AG10803 (cell line): ENCODE measurements at regions not wholly inside any gene's neighbourhood (a gene's known extent, or its start where the extent isn't known, plus 50 kb on each side); places are given as distances from the start of the nearest gene placed in this dataset.
A peak's percentile ranks its signal among the peaks of the same experiment; 100 is the strongest.
"Not testable (repeated sequence)": the region's sequence is repeated elsewhere in the genome, so short reads cannot be mapped to it uniquely, and the experiment has no call there.

ENCODE experiments used
- DNase-seq: peaks from one replicate; pipeline ENCODE4 v3.0.0; 2010; ENCODE audit warnings: low read depth
- H3K4me3 ChIP-seq: 2 replicates; pipeline ENCODE4 v1.5.1; 2011; ENCODE audit warnings: mild to moderate bottlenecking, low read length, control low read depth
- TF ChIP-seq, protein P1 (sequence below): conservative IDR thresholded peaks from 2 replicates; pipeline ENCODE4 v1.5.1; 2011; ENCODE audit warnings: mild to moderate bottlenecking, low read length, control low read depth, inconsistent platforms

- TF ChIP-seq, protein P1, sequence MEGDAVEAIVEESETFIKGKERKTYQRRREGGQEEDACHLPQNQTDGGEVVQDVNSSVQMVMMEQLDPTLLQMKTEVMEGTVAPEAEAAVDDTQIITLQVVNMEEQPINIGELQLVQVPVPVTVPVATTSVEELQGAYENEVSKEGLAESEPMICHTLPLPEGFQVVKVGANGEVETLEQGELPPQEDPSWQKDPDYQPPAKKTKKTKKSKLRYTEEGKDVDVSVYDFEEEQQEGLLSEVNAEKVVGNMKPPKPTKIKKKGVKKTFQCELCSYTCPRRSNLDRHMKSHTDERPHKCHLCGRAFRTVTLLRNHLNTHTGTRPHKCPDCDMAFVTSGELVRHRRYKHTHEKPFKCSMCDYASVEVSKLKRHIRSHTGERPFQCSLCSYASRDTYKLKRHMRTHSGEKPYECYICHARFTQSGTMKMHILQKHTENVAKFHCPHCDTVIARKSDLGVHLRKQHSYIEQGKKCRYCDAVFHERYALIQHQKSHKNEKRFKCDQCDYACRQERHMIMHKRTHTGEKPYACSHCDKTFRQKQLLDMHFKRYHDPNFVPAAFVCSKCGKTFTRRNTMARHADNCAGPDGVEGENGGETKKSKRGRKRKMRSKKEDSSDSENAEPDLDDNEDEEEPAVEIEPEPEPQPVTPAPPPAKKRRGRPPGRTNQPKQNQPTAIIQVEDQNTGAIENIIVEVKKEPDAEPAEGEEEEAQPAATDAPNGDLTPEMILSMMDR: no peak
- no peak overlapping the region for H3K4me3 ChIP-seq
- peak; percentile 30 for DNase-seq
These were observed 257.2 kb upstream of the RFC3 start for GRCh38 chr13:33560726-33561125.

- DNase-seq: no peak
- TF ChIP-seq, protein P1: no peak
- no peak overlapping the region for H3K4me3 ChIP-seq
These were observed 256.3 kb upstream of the RFC3 start for GRCh38 chr13:33561627-33562026.

GRCh38 chr13:33571618-33572017, 246.3 kb upstream of the RFC3 start:
- H3K4me3 ChIP-seq: no peak overlapping the region
- TF ChIP-seq, protein P1: no peak
- DNase-seq: no peak

DNA sequence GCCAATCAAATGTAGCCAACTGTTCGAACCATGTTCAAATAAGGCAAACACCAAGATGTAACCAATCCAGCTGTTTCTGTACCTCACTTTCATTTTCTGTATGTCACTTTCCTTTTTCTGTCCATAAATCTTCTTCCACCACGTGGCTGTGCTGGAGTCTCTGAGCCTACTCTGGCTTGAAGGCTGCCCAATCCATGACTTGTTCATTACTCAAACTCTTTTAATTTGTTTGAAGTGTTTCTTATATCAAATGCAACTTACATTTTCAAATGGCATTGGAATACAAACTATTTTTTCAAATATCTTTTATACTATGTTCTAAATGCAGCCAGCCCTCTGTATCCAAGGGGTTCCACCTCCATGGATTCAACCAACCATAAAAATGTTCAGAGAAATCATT, 245.6 kb upstream of the RFC3 start:
- not testable (repeated sequence) for DNase-seq

GRCh38 chr13:33575378-33575777, 242.6 kb upstream of the RFC3 start:
- no peak for DNase-seq
- TF ChIP-seq, protein P1: no peak
- H3K4me3 ChIP-seq: no peak overlapping the region

More for the DNA sequence above, 245.6 kb upstream of the RFC3 start:
- H3K4me3 ChIP-seq: not testable (repeated sequence)

DNA sequence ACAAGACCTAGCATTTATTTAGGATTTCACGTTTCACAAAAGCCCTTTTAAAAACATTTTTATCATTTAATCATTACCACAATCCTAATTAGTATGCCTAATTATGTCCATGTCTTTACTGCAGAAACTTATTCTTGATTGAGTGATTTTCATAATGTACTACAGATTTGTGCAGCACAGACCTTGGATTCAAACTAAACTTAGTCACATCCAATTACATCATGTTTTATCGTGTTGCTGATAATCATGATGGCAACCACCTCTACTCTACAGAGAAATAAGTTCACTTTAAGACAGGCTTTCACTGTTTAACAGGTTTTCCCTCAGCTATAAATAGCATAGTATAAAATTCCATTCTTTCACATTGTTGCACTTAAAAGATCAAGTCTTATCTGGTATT, 240.9 kb upstream of the RFC3 start:
- no peak for DNase-seq
- TF ChIP-seq, protein P1: no peak
- no peak overlapping the region for H3K4me3 ChIP-seq

DNA sequence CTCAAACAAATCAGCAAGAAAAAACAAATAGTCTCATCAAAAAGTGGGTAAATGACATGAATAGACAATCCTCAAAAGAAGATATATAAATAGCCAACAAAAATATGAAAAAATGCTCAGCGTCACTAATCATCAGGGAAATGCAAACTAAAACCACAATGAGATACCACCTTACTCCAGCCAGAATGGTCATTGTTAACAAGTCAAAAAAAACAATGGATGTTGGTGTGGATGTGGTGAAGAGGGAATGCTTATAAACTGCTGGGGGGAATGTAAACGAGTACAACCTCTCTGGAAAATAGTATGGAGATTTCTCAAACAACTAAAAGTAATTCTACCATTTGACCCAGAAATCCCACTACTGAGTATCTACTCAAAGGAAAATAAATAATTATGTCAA, 239.2 kb upstream of the RFC3 start:
- TF ChIP-seq, protein P1: no peak
- DNase-seq: no peak
- H3K4me3 ChIP-seq: no peak overlapping the region

DNA sequence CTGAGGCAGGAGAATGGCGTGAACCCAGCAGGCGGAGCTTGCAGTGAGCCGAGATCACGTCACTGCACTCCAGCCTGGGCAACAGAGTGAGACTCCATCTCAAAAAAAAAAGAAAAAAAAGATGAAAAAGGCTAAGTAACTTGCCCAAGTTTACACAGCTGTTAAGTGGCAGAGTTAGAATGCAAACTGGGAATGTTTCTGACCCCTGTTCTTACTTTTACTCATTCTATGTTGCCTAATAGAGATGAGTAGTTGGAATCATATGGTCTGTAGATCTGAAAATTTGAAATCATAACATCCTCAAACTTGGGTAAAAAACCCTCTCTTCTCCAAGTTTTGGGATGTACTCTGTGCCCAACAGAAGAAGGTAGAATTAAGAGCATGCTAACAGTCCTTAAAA, 235.8 kb upstream of the RFC3 start:
- TF ChIP-seq, protein P1: no peak
- peak; percentile 12 for DNase-seq
- no peak overlapping the region for H3K4me3 ChIP-seq
